ENCODE measurements at regions not wholly inside any gene's neighbourhood (a gene's known extent, or its start where the extent isn't known, plus 50 kb on each side); places are given as distances from the start of the nearest gene placed in this dataset.
A peak's percentile ranks its signal among the peaks of the same experiment; 100 is the strongest.
"Not testable (repeated sequence)": the region's sequence is repeated elsewhere in the genome, so short reads cannot be mapped to it uniquely, and the experiment has no call there.

GRCh38 chr4:34309383-34309906 lies 1934.9 kb downstream of the ARAP2 start:
- no peak for DNase-seq

GRCh38 chr4:34318773-34319172 lies 1925.5 kb downstream of the ARAP2 start:
- DNase-seq = no peak

- peak in 1 of 2 experiments; percentile 19 for DNase-seq
Measured at GRCh38 chr4:34323549-34324320, 1920.6 kb downstream of the ARAP2 start.

GRCh38 chr4:34328939-34329338 lies 1915.4 kb downstream of the ARAP2 start:
- no peak for DNase-seq

- DNase-seq = not testable (repeated sequence)
Measured at GRCh38 chr4:34335156-34335555, 1909.2 kb downstream of the ARAP2 start.

- not testable (repeated sequence) for DNase-seq
Measured at GRCh38 chr4:34335556-34335955, 1908.8 kb downstream of the ARAP2 start.

- no peak for DNase-seq
Measured at GRCh38 chr4:34362654-34363053, 1881.7 kb downstream of the ARAP2 start.

GRCh38 chr4:34363842-34364241 lies 1880.5 kb downstream of the ARAP2 start:
- no peak for DNase-seq

GRCh38 chr4:34365946-34366345 lies 1878.4 kb downstream of the ARAP2 start:
- no peak for DNase-seq

- no peak for DNase-seq
Measured at GRCh38 chr4:34371676-34372075, 1872.6 kb downstream of the ARAP2 start.

GRCh38 chr4:34372815-34373214 lies 1871.5 kb downstream of the ARAP2 start:
- DNase-seq = no peak

- no peak for DNase-seq
Measured at GRCh38 chr4:34373456-34373855, 1870.9 kb downstream of the ARAP2 start.

- DNase-seq = no peak
Measured at GRCh38 chr4:34412233-34412632, 1832.1 kb downstream of the ARAP2 start.

GRCh38 chr4:34412911-34413310 lies 1831.4 kb downstream of the ARAP2 start:
- DNase-seq = no peak

- DNase-seq = no peak
Measured at GRCh38 chr4:34417160-34417559, 1827.2 kb downstream of the ARAP2 start.

- DNase-seq = no peak
Measured at GRCh38 chr4:34419871-34420270, 1824.4 kb downstream of the ARAP2 start.

GRCh38 chr4:34422472-34423175 lies 1821.7 kb downstream of the ARAP2 start:
- peak in 1 of 2 experiments; percentile 31 for DNase-seq

GRCh38 chr4:34432706-34433105 lies 1811.6 kb downstream of the ARAP2 start:
- no peak for DNase-seq

- DNase-seq = not testable (repeated sequence)
Measured at GRCh38 chr4:34434377-34434776, 1809.9 kb downstream of the ARAP2 start.

- no peak for DNase-seq
Measured at GRCh38 chr4:34464196-34464595, 1780.1 kb downstream of the ARAP2 start.

GRCh38 chr4:34466411-34466810 lies 1777.9 kb downstream of the ARAP2 start:
- DNase-seq = no peak

GRCh38 chr4:34469516-34469915 lies 1774.8 kb downstream of the ARAP2 start:
- DNase-seq = no peak

- DNase-seq = no peak
Measured at GRCh38 chr4:34485252-34485651, 1759.1 kb downstream of the ARAP2 start.

Data from NCI-H446 (cell line).